Bronchial epithelial cell (primary cell): ENCODE measurements at regions not wholly inside any gene's neighbourhood (a gene's known extent, or its start where the extent isn't known, plus 50 kb on each side); places are given as distances from the start of the nearest gene placed in this dataset.
"Not testable (repeated sequence)": the region's sequence is repeated elsewhere in the genome, so short reads cannot be mapped to it uniquely, and the experiment has no call there.

Experiments
- DNase-seq: peaks from one replicate; pipeline ENCODE4 v3.0.0-alpha.2; 2010; ENCODE audit warnings: low read depth
- FAIRE-seq: peaks from 2 replicates; lab custom pipeline; 2011; peaks lifted over from hg19 to GRCh38; lab: Jason Lieb, UNC
- H3K27me3 ChIP-seq: 2 replicates; pipeline ENCODE4 v1.5.1; 2011; ENCODE audit warnings: low read length; ENCODE audit not compliant: control insufficient read depth, insufficient read depth
- H3K36me3 ChIP-seq: 2 replicates; pipeline ENCODE4 v1.5.1; 2011; ENCODE audit warnings: low read length; ENCODE audit not compliant: control insufficient read depth, insufficient read depth
- H3K4me3 ChIP-seq: 2 replicates; pipeline ENCODE4 v1.5.1; 2011; ENCODE audit warnings: mild to moderate bottlenecking, low read depth, low read length, control low read depth
- TF ChIP-seq, protein P1 (sequence below): IDR thresholded peaks from 2 replicates; pipeline ENCODE4 v1.5.1; 2011; ENCODE audit warnings: mild to moderate bottlenecking, moderate library complexity, low read length, control low read depth, inconsistent platforms; ENCODE audit not compliant: insufficient read depth, severe bottlenecking

DNA sequence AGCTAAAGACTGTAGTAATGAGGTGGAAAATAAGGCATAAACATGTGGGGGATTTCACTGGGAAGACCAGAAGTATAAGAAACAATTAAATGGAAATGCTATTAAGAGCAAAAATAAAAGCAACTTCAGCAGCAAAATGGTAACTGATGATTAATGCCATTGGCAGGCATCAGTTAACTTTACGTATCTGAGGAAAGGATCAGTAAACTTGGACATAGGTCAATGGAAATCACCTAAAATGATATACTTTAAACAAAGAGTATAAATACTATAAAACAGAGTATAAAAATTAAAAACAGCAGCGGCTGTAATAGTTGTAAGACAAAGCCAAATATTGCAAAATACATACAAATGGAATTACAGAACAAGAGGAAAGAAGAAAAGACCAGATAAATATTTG, 992.1 kb downstream of the DNAH5 start:
- no peak for FAIRE-seq
- TF ChIP-seq, protein P1, sequence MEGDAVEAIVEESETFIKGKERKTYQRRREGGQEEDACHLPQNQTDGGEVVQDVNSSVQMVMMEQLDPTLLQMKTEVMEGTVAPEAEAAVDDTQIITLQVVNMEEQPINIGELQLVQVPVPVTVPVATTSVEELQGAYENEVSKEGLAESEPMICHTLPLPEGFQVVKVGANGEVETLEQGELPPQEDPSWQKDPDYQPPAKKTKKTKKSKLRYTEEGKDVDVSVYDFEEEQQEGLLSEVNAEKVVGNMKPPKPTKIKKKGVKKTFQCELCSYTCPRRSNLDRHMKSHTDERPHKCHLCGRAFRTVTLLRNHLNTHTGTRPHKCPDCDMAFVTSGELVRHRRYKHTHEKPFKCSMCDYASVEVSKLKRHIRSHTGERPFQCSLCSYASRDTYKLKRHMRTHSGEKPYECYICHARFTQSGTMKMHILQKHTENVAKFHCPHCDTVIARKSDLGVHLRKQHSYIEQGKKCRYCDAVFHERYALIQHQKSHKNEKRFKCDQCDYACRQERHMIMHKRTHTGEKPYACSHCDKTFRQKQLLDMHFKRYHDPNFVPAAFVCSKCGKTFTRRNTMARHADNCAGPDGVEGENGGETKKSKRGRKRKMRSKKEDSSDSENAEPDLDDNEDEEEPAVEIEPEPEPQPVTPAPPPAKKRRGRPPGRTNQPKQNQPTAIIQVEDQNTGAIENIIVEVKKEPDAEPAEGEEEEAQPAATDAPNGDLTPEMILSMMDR = no peak
- Histone ChIP-seq H3K4me3 (no peak overlapping the region), H3K27me3 (no peaks in the 10 kb centered on the region), H3K36me3 (no peaks in the 10 kb centered on the region)
- DNase-seq = no peak

DNA sequence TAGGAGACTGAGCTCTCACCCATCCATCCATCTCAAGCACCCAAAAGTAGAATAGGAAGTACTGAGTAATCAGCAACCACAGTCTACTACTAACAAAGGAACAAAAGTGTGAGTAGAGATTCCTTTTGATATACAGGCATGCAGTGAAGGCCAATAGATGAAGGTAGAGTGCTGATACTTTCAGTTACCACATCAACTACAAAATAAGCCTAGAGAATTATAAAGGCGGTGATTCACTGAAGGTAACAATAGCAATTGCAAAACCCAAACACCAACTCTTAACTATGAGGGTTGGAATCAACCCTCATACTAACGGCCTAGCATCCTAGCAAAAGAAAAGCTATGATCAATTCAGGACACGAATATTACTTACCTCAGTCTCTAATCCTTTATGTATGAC, 992.6 kb downstream of the DNAH5 start:
- TF ChIP-seq, protein P1 = no peak
- H3K4me3 ChIP-seq = no peak overlapping the region
- no peak for DNase-seq
- H3K36me3 ChIP-seq = no peaks in the 10 kb centered on the region
- no peak for FAIRE-seq
- H3K27me3 ChIP-seq = no peaks in the 10 kb centered on the region

DNA sequence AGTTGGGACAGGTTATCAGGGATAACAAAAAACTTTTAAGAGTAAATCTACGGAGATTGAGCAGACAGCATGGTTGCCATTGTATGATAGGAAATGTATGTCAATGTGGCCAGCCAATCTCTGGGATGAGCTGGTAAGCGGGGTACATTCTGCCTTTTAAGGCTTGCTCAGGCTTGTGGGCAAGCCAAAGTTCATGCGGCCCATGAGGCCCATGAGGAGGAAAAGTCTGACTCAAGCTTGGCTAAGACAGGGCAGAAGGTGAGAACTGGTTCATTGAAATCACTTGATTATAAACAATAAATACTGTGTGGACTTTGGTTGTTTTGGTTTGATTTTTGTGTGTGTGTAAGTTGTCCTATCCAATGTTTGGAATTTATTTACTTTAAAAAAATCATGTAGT, 997.1 kb downstream of the DNAH5 start:
- DNase-seq (no peak), FAIRE-seq (no peak)
- no peaks in the 10 kb centered on the region for H3K36me3 ChIP-seq
- TF ChIP-seq, protein P1 = no peak
- no peaks in the 10 kb centered on the region for H3K27me3 ChIP-seq
- no peak overlapping the region for H3K4me3 ChIP-seq

DNA sequence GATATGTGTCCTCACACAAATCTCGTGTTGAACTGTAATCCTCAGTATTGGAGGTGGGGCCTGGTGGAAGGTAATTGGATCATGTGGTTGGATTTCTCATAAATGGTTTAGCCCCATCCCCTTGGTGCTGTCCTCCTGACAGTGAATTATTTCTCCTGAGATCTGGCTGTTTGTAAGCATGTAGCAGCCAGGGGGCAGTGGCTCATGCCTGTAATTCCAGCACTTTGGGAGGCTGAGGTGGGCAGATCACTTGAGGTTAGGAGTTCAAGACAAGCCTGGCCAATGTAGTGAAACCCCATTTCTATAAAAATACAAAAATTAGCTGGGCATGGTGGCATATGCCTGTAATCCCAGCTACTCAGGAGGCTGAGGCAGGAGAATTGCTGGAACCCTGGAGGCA, 999.0 kb downstream of the DNAH5 start:
- not testable (repeated sequence) for H3K4me3 ChIP-seq, H3K36me3 ChIP-seq, H3K27me3 ChIP-seq, DNase-seq, FAIRE-seq

DNA sequence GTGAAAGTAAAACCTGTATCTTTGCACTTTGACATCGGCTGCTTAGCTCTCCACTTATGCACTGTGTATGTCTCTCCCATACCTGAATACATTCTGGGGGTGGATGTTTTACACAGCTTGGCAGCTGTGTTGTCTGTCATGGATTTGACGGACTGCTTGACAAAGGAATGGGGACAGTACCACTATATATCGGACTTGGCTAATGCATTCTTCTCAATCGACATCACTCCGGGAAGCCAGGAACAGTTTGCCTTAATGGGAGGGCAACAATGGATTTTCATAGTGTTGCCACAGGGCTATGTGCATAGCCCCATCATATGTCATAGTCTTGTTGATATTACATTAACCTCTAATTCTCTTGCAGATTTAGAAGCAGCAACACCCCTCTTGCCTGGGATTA, 1008.3 kb downstream of the DNAH5 start:
- TF ChIP-seq, protein P1 = no peak
- Histone ChIP-seq H3K36me3 (no peaks in the 10 kb centered on the region), H3K27me3 (no peaks in the 10 kb centered on the region), H3K4me3 (no peak overlapping the region)
- FAIRE-seq (no peak), DNase-seq (no peak)

DNA sequence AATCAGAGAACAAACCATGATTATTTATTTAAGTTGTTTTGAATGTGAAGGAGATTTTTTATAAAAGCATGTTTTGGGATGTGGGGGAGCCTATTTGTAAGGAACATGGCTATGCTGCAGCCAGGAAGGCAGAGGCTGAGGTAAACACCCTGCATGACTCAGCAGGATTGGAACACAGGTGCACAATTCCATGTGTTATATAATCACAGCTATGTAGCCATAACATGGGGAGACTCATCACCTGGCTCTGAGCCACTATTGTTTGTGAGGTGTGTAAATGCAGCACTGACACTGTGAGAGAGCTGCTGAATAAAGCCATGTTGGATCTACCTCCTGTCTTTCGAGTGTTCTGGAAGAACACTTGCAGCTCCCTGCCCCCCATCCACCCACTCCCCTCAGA, 1009.8 kb downstream of the DNAH5 start:
- Histone ChIP-seq H3K36me3 (no peaks in the 10 kb centered on the region), H3K4me3 (no peak overlapping the region), H3K27me3 (no peaks in the 10 kb centered on the region)
- TF ChIP-seq, protein P1 = no peak
- DNase-seq (peak; percentile 84), FAIRE-seq (peak; percentile 97)
